NCI-H1436 (cell line): ENCODE measurements at regions not wholly inside any gene's neighbourhood (a gene's known extent, or its start where the extent isn't known, plus 50 kb on each side); places are given as distances from the start of the nearest gene placed in this dataset.
A peak's percentile ranks its signal among the peaks of the same experiment; 100 is the strongest.

Source experiments
- DNase-seq: peaks from one replicate; lab custom pipeline; 2025; lab: John Stamatoyannopoulos, UW

DNA sequence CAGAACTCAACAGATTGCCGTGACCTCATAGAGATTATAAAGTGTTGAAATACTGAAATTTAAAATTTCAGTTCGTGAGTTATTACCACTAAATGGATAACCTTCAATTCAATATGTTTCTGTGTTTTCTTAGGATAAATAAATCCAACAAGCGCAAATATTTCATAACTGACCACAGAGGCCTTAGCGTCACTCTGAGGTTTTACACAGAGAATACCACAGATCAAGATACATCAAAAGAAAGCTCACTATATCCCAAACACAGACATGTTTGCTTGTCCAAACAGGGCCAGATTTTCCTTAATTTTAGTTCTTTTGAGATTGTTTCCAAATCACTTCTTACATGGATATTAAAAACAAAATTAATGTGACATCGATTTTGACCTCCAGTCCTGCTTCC is 235.8 kb downstream of the EFNB2 start:
- no peak for DNase-seq

DNA sequence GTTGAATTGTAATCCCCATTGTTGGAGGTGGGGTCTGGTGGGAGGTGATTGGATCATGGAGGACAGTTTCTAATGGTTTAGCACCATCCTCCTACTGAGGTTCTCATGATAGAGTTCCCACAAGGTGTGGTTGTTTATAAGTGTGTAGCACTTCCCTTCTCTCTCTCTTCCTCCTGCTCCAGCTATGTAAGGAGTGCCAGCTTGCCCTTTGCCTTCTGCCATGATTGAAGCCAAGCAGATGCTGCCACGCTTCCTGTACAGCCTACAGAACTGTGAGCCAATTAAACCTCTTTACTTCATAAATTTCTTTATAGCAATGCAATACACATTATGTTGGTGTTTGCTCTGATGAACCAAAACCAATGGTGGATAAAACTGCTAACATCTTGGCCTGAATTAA is 238.2 kb downstream of the EFNB2 start:
- no peak for DNase-seq

GRCh38 chr13:106296723-106297122 is 238.7 kb downstream of the EFNB2 start:
- DNase-seq: no peak

- no peak for DNase-seq
Observed at GRCh38 chr13:106295971-106296370, 239.5 kb downstream of the EFNB2 start.

GRCh38 chr13:106291006-106291405 is 244.5 kb downstream of the EFNB2 start:
- DNase-seq: no peak

GRCh38 chr13:106287351-106287750 is 248.1 kb downstream of the EFNB2 start:
- no peak for DNase-seq

DNA sequence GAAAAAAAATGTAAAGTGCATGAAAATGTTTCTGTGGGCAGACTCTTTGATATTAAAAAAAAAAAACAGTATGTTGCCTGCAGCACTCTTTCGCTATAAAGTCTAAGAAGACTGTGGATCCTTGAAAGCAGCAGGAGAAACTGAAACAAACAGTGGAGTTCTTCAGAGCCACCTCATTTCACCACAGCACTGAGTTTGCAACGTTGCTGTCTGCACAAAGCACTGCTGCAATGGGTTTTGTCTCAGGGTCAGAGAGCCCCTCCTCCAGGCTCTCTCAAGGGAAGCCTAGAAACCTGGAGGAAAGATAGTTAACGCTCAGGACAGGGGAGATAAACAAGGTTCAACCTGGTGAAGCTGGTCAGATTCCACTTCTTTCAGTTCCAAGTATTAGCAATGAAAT is 248.7 kb downstream of the EFNB2 start:
- DNase-seq: no peak

GRCh38 chr13:106284358-106284757 is 251.1 kb downstream of the EFNB2 start:
- DNase-seq: no peak

DNA sequence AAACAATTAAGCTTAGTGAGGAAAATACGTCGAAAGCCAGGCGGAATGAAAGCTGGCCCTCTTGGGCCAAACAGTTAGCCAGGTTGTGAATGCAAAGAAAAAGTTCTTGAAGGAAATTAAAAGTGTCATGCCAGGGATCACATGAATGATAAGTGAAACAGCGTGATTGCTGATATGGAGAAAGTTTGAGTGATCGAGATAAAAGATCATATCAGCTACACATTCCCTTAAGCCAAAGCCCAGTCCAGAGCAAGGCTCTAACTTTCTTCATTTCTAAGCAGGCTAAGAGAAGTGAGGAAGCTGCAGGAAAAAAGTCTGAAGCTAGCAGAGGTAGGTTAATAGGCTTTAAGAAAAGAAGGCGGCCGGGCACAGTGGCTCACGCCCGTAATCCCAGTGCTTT is 254.0 kb downstream of the EFNB2 start:
- no peak for DNase-seq

GRCh38 chr13:106277484-106278154 is 257.8 kb downstream of the EFNB2 start:
- no peak for DNase-seq

GRCh38 chr13:106276876-106277275 is 258.6 kb downstream of the EFNB2 start:
- no peak for DNase-seq

- DNase-seq: no peak
Observed at GRCh38 chr13:106275446-106276032, 259.9 kb downstream of the EFNB2 start.

DNA sequence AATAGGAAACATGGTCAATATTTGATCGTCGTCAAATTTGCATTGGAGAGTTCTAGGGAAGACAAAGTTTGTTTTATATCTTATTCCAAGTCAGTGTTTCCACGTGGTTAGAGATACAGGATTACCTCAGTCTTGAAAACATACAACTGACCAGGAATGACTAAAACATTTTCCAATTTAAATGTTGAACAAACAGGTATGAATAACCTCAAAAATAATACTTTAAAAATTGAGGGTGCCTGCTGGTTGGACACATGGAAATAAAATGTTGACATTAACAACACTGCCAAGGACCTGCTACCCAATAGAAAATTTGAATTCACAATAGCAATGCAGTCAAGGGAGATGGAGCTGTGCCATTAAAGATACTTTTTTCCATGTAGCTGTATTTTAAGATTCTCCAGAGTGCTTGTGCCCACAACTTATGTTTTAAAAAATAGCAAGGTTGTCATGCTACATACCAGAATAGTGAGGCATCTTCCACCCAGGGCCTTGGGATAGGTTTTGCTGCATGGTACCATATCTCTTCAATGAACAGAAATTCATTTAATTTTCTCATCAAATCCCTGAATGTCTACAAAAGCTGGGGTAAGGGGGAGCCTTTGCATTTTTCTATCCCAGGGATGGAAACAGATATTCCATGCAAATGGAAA is 260.8 kb downstream of the EFNB2 start:
- no peak for DNase-seq

- no peak for DNase-seq
Observed at GRCh38 chr13:106263801-106264200, 271.7 kb downstream of the EFNB2 start.

- no peak for DNase-seq
Observed at GRCh38 chr13:106262886-106263285, 272.6 kb downstream of the EFNB2 start.

- no peak for DNase-seq
Observed at GRCh38 chr13:106261450-106261849, 274.0 kb downstream of the EFNB2 start.

DNA sequence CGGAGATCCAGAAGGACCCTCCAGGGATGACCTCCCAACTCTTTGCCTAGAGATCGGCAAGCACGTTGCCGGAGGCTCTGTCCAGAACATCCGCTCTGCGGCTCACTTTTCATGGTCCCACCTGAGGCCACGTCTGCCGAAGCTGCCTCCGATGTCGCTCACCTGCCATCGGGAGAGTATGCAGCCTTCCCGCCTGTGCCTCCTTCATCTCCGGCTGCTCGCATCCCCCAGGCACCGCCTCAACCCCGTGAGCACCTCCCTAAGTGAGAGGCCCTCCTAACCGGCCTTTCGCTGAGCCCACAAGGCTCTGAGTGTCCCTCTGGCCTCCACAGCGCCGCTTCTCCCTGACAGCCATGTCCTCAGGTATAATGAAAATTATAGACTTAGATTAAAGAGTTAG is 275.1 kb downstream of the EFNB2 start:
- DNase-seq: no peak

- no peak for DNase-seq
Observed at GRCh38 chr13:106259928-106260327, 275.5 kb downstream of the EFNB2 start.

DNA sequence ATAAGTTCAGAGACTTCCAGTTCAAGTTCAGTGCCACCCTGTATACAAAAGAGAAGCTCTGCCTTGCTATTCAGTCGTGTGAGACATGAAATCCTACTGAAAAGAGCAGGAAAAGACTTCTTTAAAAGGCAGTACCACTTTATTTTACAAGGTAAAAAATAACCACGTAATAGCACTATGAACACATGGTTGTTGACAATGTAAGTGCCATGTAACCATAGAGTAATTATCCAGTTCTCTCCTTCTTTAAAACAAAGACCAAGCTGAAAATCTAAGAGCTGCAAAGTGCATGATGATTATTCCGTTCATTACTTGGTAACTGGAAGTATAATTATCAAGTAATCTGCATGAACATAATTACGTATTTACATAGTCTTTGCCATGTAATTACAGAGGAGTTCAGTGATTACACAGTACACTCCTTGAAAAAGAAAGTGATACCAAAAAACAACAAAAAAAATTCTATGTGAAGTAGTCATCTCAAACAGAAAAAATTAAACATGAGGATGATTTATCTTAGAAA is 288.7 kb downstream of the EFNB2 start:
- peak; percentile 30 for DNase-seq

GRCh38 chr13:106246242-106246641 is 289.2 kb downstream of the EFNB2 start:
- no peak for DNase-seq

DNA sequence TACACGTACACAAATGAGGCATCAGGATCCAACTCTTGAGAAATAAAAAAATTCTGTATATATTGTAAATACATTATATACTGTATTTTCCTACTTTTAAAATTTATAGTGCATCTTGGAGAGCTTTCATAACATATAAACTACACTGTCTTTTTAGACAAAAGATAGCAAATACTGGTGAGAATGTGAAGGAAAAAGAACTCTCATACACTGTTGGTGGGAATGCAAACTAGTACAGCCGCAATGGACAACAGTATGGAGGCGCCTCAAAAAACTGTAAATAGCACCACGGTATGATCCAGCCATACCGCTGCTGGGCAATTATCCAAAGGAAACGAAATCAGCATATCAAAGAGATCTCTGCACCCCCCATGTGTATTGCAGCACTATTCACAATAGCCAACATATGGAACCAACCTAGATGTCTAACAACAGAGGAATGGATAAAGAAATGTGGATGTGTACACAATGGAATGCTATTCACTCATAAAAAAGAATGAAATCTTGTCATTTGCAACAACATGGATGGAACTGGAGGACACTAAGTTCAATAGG is 292.4 kb downstream of the EFNB2 start:
- no peak for DNase-seq

GRCh38 chr13:106241974-106242953 is 293.2 kb downstream of the EFNB2 start:
- no peak for DNase-seq
